Stimulated activated CD4-positive, alpha-beta T cell treated with anti-CD3 and anti-CD28 coated beads, Interleukin-15, amount 100 ng/mL, for 24 hours (primary cell): ENCODE measurements at regions not wholly inside any gene's neighbourhood (a gene's known extent, or its start where the extent isn't known, plus 50 kb on each side); places are given as distances from the start of the nearest gene placed in this dataset.

Experiments used
- DNase-seq: peaks from one replicate; pipeline ENCODE4 v3.0.0-alpha.2; 2020

DNA sequence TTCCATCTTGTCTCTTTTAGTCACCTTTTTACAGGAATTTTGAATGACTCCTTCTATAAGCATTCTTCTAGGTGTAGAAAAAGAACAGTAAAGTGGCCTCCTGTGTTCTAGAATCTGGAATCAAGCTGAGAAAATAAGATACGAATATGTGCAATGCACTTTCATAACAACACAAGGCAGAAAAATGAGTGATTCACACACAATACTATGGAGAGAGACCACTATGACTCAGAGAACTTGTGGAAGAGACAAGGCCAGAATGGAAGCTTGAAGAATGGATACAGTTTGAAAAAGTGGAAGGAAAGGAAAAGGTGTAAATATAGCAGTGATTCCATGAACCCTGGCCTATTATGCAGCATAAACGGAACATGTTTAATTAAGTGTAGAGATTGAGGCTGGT, 57.1 kb upstream of the SAMSN1 start:
- no peak for DNase-seq

DNA sequence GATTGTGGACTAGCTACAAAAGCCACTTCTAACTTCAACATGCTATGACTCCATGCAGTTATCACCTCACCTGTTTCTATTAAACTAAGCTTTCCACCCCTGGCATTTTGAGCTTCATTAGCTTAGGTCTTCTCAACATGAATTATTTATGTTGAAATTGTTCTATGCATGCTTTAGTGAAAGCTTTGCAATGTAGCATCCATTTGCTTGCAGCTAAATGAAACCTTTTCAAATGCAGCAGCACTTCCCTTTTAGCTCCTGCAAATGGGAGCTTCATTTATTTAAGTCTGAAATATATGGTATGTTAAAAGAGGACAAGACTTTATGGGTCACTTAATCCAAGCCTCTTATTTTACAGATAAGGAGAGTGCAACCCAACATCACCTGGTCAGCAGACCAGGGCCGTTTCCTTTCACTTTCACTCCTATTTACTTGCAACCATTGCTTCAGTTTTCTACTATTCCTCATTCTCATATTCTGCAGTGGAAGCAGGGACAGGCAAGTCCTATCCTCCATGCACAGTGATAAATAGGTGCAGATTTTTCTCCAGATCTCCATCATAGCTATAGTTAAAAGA, 56.4 kb upstream of the SAMSN1 start:
- no peak for DNase-seq

DNA sequence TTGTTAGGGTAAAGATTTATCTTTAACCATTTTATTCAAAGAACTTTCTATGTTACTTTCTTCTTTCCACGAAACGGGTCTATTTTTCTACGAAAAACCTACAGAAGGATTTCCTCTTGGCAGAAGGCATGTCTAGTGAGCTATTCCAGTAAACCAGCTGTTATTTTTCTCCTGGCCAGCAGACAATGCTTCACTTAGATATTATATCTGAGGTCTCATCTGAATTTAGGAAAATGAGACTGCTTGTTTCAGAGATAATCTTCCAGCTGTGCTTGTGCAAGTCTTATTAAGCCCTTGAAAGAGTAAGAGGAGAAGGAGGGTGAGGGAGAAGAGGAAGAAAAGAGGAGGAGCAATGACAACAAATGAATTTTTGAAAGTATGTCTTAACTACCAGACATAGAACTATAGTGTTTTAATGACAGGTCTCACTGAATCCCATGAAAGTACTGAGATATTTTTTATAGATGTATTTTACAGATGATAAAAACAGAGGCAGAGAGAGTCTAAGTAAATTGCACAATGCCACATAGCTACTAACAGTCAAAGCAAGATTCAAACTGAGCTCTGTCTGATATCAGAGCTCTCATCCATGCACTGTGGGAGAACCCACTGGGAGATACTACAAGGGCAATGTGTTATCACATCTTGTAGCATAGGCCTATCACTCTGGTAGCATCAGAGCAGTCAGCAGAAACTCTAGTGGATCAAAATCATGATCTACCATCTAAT, 54.6 kb upstream of the SAMSN1 start:
- no peak for DNase-seq

DNA sequence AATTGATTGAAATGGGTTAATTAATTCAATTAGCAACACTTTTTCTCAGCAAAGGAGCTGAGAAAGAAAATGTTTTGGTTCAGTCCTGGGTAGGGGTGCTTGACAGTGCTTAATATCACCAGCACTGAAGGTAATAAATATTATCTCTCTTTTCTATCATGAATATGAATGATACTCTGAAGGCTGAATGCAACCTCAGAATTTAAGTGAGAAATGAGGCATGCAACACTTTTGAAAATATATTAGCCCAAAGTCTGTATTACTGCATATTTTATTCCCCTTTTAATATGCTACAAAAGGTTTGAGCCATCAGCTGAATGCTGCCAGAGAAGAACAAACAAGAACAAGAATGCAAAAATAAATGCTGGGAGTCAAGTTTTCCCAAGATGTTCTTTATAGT, 52.0 kb upstream of the SAMSN1 start:
- no peak for DNase-seq
